RPMI7951 (cell line): ENCODE measurements at regions not wholly inside any gene's neighbourhood (a gene's known extent, or its start where the extent isn't known, plus 50 kb on each side); places are given as distances from the start of the nearest gene placed in this dataset.

Source experiments
- DNase-seq: peaks from one replicate; pipeline ENCODE4 v3.0.0-alpha.2; 2012; ENCODE audit warnings: low read depth

DNA sequence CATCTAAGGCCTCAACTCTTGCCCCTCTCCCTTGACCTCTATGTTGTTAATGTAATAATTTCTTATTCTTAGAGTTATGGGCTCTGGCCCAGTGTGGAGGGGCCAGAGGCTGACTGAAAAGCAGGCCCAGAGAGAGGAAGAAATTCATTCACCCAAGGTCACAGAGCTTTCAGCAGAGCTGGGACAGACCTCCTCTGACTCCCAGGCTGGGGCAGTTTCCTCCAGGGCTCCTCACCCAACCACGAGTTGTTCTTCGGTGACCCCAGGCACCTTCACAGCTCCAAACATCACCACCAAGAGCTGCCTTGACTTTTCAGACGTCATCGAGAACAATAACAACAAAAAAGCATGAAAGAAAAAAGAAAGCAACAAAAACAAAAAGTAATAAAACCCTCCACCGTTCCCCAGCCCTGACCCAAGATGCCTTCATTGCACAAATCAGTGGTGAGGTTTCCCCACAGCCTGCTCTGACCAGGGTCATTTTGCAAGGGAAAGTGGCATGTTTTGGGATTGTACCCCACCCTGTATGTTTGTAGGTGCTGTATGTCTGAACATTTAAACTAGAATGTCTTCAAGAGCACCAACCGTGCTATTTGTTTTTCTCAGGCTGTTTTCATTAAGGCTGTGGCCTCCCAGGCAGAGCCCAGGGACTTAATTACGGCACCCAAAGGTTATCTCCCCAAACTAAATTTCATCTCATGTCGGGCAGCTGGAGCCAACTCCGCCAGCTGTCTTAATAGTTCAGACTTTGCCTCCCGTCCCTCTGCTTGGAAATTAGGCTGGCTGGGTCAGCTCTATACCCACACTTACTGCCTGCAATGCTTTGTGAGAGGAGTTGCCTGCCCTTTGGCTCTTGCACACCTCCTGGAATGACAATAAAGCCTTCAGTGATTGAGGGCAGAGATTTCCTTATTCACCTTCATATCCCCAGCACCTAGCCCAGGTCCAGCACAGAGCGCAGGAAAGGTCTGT, 173.8 kb downstream of the RPLP1 start:
- DNase-seq: no peak

DNA sequence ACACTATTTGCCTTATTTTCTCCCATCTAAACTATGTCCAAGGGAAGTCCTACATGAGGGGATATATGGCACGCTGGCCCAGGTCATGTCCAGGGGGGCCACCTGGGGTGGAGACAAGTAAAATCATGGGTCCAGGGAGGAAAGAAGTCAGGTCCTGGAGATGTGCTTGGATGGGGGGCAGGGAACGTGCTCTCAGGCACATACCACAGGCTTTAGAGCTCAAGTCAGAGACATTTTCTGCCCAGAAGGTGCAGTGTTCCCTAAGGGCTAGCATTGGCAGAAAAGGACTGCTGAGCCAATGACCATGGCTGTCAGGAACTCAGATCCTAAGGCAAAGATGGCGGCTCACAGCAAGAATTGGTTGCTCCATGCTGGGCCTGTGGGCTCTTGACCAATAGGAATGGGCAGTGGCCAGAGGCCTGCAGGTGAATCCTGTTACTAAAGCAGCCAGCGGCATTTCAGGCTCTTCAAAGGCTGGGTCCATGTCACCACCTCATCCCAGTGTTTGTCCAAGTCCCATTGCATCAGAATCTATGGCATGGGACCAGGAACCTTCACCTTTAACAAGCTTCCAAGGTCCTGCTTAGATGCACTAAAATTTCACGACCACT, 175.0 kb downstream of the RPLP1 start:
- DNase-seq: no peak

DNA sequence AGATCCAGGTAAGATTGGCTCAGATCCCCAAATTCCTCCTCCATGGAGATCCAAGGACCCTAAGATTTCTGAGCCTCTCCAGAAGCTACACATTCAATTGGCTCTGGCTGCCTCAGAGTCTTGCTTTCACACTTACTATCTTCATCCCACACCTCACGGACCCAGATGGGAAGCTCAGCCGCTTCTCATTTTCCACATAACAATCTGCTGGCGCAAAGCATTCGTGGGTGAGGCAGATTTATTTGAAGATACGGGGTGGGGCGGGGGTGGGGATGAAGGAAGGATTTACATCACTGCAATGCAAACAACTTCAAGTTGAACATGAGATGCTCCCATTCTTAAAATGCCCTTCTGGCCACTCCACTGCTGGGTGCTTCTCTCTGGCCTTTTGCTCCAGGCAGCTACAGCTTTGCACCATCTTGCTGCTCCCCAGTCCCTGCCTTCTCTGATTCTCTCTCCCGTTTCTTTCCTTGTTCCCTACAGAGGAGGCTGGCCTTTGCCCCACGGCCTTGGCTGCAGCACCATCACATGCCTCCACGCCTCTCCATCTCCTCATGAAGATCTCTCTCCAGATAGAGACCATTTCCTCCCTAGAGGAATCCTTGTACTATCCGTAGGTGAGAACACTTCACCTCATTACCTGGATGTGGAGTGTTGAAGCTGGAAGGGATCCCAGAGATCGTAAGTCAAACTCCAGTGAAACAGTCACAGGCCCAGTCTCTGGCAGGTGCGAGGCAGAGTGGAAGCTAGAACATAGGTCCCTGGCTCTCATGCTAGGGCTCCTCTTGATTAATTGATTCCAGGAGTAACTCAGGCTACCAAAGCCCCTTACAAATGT, 175.9 kb downstream of the RPLP1 start:
- no peak for DNase-seq

DNA sequence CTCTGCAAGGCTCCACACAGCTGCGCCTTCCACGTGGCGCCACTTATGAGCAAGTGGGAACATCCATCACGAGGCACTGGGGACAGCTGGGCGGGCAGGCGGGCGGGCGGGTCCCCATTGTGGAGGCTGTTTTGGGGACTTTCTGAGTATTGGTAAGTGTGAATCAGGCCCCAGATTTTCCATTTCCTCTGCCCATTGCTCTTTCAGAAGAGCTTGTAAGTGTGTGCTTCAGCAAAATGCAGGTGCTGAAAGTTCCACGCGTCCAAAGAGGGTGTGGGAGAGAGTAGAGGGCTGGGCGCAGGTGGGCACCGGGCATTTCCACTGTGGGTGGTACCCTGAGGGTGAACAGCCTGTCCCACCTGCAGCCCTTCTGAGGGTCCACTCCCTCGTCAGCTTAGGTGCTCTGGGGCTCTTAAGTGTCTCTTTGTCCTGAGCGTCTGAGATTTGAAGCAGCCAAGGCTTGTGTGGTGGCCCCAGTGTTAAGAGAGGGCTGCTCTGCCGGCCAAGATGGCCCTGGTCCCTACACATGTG, 177.1 kb downstream of the RPLP1 start:
- DNase-seq: no peak

DNA sequence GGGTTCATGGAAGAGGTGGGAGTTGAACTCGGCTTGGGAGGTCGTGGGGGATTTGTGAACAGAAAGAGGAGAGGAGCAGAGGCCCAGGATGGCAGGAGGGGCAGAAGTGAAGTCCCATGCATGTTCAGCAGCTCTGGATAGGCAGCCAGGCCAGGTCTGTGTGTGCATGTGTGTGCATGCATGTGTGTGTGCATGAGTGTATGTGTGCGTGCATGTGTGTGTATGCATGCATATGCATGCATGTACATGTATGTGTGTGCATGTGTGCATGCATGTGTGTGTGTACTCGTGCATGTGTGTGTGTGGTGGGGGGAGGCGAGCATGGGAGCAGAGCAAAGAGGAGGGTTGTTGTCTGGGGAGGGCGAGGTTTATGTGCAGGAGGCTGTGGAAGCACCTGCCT, 178.4 kb downstream of the RPLP1 start:
- no peak for DNase-seq

DNA sequence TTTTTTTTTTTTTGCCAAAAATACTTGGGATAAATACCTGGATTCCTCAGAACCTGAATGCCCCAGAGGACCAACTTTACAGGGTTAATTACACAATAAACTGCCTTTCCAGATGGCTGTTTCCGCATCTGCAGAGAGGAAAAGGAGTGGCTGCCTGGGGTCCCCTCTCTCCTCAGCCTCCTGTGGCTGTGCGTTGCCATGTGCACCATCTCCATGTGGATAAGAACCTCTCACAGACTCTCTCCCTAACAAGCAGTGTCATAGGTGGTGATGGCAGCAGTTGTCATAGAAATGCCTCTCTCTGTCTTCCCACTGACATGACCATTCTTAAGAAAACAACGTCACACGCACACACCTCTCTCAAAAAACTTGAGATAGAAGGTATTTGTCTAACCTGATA, 179.4 kb downstream of the RPLP1 start:
- no peak for DNase-seq

DNA sequence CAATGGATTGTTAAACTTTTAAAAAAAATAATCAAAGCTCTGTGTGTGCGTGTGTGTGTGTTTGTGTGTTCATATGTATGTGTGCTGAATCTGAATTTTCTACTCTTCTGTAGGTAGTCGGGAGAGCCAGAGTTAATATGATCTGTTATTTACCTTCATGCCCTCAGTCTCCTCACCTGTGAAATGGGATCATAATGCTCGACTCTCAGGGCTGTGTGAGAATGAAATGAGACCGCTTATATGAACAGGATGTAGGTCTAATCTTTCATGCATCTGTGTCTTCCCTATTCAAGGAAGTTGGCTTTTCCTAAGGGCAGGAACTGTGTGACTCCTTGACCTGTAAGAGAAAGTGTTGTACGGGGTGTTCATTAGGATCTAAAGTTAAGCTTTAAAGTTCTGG, 182.2 kb downstream of the RPLP1 start:
- no peak for DNase-seq

DNA sequence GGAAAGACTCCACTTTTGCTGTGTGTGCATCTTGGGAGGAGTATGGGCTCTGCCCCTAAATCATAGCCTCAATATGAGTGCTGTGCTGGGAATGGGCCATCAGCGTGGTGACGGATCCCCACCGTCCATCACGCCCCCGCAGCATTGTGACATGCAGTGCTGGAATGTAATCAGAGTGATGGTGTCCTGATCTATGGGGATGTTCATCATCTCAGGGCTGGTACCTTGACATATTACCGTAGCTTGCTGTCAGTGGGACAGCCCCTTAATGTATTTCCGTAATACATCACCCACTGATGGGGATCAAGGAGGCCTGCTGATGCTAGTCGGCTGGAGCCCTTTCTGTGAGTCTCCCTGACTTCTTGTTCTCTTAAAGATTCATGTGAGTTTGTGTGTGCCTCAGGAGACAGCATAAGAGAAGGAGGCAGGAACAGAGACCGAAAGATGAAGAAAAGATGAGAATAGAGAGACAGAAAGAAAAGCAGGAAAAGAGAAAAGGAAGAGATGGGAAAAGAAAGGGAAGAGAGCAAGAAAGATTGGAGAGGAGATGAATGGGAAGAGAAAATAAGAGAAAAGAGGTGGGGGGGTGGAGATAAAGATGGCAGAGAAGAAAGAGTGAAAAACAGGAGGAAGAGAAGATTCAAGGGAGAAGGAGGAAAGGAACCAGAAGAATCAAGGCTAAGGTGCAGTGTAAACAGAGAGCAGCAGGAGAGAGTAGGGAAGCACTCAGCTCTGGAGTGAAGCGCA, 183.7 kb downstream of the RPLP1 start:
- DNase-seq: no peak

DNA sequence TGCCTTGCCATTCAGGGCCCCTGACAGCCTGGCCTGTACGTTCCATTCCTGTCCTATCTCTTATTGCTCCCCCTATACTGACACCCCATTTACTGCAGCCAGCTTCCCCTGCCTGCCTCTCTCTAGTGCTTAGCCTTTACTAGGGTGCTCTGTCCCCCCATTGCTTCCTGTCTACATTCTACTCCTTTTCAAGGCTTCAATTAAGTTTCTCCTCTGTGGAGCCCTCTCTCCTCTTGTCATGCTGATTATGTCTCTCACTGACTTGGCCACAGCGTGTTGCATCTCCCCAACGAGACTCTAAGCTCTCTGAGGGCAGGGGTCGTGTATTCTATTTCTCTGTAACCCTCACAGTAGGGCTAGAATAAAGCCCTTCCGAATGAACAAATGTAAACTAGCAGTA, 185.2 kb downstream of the RPLP1 start:
- DNase-seq: no peak

DNA sequence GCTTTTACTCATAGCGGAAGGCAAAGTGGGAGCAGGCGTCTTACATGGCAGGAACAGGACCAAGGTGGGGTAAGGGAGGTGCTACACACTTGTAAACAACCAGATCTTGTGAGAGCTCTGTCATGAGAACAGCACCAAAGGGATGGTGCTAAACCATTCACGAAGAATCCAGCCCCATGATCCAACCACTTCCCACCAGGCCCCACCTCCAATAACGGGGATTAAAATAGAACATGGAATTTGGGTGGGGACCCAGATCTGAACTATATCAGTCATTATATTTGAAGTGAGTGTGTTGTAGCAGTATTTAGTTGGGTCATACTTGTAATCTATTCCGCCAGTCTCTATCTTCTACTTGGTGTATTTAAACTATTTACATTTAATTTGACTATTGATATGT, 190.9 kb downstream of the RPLP1 start:
- no peak for DNase-seq

DNA sequence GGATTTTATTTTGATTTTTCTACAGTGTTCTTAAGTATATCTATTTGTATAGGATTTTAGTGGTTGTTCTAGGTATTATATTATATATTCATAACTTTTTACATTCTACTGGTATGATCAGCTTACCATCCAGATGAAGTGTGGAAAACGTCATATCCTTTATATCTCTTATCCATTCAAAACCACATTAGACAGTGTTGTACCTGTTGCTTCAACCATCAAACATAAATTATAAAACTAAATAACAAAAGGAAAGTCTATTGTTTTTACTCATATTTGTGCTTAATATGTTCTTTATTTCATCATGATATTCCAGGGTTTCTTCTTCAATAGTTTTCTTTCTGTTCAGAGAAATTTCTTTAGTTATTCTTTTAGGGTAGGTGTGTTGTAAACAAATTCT, 191.4 kb downstream of the RPLP1 start:
- no peak for DNase-seq

DNA sequence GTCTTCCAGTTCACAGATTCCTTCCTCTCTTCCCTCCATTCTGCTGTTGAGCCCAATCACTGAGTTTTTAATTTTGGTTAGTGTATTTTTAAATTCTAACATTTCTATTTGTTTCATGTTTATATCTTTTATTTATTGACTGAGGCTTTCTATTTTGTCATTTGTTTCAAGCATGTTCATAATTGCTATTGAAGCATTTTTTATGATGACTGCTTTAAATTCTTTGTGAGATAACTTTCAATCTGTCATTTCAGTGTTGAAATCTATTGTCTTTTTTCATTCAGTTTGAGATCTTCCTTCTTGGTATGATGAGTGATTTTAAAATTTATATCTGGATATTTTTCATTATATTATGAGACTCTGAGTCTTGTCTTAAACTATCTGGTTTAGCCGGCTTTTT, 192.3 kb downstream of the RPLP1 start:
- DNase-seq: no peak

DNA sequence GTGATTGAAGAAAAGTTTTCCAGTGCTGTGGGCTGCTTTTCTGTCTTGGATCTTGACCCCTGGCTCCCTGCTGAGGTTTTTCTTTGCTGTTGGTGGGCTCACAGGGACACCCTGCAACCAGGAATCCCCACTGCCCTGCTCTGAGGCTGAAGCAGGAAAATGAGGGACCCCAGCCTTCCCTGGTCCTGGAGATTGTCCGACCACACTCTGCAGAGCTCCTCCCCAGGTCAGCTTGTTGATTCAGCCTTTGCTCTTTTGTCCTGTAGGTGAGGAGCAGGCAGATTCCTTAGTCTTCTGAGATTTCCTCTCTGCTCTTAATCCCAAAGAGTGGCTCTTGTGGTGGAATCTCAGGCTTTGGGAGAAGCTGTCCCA, 194.5 kb downstream of the RPLP1 start:
- DNase-seq: no peak

DNA sequence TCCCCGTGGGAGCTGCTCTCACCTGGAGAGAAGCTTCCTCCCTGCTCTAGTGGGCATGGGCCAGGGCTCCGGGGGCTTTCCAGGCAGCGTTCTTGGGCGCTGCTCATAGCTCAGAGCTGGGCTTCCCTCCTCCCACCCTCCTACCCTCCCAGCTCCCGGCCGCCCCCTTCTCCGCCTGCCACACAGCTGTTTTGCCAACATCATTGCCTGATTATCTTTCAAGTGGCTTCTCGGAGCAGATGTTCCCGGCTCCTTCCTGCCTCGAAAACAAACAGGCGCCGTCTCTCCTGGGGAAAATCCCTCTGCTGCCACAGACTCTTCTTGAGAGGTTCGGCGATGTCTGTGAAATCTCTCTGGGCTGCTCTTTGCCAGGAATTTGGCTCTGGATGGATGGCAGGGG, 195.6 kb downstream of the RPLP1 start:
- DNase-seq: peak; percentile 64

DNA sequence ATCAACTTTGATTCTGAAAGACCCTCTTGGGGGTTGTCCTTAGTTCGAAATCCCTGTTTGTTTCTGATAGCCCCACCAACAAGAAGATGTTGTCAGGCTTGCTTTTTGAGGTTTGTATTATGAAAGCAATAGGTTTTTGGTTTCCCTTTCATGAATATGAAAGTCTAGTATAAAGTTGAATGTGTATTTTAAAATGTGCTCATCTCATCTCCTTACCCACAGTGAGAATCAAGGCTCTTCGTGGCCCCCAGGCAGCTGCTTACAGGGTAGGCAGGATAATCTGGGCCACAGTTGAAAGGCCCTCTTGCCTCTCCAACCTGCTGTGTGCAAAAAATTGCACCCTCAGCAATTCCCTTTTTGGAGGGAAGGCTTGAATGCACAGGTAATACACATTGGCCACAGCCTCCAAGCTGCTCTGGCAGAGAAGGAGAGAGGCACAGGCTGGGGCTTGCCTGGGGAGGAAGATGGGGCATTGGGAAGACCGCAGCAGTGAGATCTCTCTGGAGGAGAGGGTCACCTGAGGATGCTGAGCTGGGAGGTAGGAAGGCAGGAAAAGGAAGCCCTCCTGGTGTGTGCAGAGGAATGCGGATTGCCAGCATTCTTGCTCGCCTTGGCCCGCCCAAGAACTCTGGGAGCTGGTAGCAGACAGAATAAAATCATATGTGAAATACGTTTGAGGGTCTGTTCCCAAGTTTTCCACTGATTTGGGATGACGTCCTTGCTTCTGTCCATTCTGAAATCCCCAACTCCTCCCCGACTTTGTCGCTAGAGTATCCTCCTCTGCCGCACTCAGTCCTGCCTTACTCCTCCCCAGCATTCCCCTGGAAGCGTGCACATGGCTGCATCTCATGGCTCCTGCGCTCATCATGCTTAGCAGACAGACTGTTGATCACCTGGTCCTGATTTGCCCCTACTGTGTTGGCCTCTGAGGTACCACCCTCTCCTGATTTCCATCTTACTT, 196.4 kb downstream of the RPLP1 start:
- no peak for DNase-seq

DNA sequence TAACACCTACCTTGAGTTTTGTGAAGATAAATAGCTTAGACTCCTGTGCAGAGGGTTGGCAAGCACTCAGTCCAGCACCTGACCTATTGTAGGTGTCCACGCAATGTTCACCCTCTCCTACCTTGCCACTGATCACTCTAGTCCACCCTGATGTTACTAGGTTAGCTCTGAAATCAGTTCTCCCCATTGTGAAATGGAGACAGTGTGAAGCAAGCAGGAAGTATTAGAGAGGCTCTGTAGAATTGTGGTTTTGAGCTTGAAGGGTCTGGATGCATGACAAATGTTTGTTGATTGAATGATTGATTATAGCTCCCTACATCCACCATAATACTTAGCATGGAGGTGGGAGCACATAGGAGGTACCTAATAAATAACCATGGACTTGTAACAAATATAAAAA, 199.7 kb downstream of the RPLP1 start:
- DNase-seq: no peak

DNA sequence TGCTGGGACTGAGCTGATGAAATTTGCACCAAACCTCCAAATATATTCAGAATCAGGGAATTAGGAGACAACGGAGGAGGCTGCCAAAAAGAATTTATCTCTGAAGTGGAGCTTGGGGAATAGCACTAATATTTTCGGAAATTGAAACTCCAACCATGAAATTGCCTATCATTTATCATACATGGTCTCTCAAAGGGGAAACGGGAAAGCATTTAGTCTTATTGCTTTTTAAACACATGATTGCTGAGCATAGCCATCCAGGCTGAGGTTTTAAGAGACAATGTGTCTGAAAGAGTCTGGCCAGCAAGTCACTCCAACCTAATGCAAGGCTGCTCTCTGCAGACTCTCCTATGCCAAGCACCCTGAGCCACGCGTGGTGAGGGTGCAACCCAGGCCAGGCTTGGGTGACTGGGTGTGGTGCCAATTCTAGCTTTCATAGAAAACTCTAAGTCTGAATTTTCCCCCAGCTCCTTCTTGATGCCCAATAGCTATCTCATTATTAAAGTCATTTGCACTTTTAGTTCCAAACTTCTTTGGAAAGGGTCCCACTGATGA, 200.2 kb downstream of the RPLP1 start:
- no peak for DNase-seq

DNA sequence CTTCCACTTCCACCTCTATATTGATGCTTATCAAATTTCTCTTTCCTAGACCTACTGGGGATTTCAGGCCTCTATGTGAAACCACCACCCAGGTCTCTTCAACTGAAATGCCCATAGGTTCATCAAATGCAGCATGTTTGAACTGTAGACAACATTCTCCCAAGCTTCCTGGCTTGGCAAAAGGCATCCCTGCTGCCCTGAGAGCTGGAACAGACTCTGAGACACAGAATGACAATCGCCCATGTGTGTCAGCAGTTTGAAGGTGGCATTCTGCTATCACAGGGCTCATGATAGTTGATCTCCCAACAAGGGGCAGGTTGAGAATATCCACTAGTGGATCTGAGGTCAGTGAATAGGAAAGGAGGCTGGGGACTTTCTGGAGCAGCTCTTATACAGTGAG, 200.7 kb downstream of the RPLP1 start:
- no peak for DNase-seq

DNA sequence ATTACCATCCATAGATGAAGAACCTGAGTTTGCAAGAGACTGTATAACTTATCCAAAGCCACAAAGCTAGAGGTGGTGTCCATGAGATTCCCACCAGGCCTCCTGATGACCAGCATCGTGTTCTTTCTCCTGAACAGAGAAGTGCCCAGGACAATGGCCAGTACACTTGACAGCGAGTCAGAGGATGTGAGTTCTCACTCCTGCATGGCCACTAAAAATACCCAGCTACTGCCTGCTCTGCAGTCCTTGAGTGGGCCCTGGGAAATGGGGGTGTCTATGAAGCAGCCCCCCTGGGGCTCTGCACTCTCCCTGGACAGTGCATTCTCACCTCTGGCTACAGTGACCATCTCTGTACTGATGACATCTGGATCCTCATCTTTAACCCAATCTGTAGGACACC, 201.2 kb downstream of the RPLP1 start:
- no peak for DNase-seq
